Naive thymus-derived CD4-positive, alpha-beta T cell (primary cell): ENCODE measurements at regions not wholly inside any gene's neighbourhood (a gene's known extent, or its start where the extent isn't known, plus 50 kb on each side); places are given as distances from the start of the nearest gene placed in this dataset.

Experiments
- ATAC-seq: fragments of 150-1000 bp; cut with Tn5 transposase; 2 replicates; pipeline ENCODE4 v1.10.0; 2021; ENCODE audit warnings: mild to moderate bottlenecking, moderate library complexity
- CTCF ChIA-PET: fragments of 350-600 bp; sonication (Branson Sonifier 250); formaldehyde crosslinking; loops from one replicate; lab custom pipeline; 2021; ENCODE audit warnings: antibody characterized with exemption; lab: Charles Lee
- POLR2A ChIA-PET: fragments of 350-600 bp; sonication (Branson Sonifier 250); formaldehyde crosslinking; loops from one replicate; lab custom pipeline; 2021; ENCODE audit warnings: antibody characterized with exemption, inconsistent platforms; lab: Charles Lee
- DNase-seq, 9 donors: peaks; one replicate each; pipeline versions ENCODE4 v3.0.0 to v3.0.0-alpha.2; 2020 to 2022; ENCODE audit warnings: mixed read lengths in 1 of 9
- H3K27ac ChIP-seq: one replicate; pipeline ENCODE4 v1.7.0; 2013; ENCODE audit warnings: mild to moderate bottlenecking, low read depth, low read length, moderate library complexity
- H3K27me3 ChIP-seq, 2 donors: one replicate each; pipeline ENCODE4 v1.7.0; 2013; ENCODE audit warnings: low read length in 2 of 2, mild to moderate bottlenecking in 2 of 2, moderate library complexity in 2 of 2; ENCODE audit not compliant: control insufficient read depth in 2 of 2, insufficient read depth in 2 of 2
- H3K36me3 ChIP-seq, 3 experiments: 1 replicate in 2 of 3; 2 replicates in 1 of 3; pipeline ENCODE4 v1.7.0; 2013; ENCODE audit warnings: low read length in 3 of 3, mild to moderate bottlenecking in 3 of 3, moderate library complexity in 1 of 3; ENCODE audit not compliant: insufficient read depth in 3 of 3, control insufficient read depth in 2 of 3
- H3K4me1 ChIP-seq, 2 donors: one replicate each; pipeline ENCODE4 v1.7.0; 2013; ENCODE audit warnings: low read length in 2 of 2, mild to moderate bottlenecking in 2 of 2, moderate library complexity in 1 of 2; ENCODE audit not compliant: control insufficient read depth in 2 of 2, insufficient read depth in 2 of 2
- H3K4me3 ChIP-seq: 2 replicates; pipeline ENCODE4 v1.7.0; 2013; ENCODE audit warnings: mild to moderate bottlenecking, low read length
- H3K9me3 ChIP-seq, 3 experiments: 1 replicate in 2 of 3; 2 replicates in 1 of 3; pipeline ENCODE4 v1.7.0; 2013; ENCODE audit warnings: low read length in 3 of 3; ENCODE audit not compliant: control insufficient read depth in 2 of 3
- H3K27ac Mint-ChIP-seq, 9 donors: one replicate each; pipeline ENCODE4 v1.8.0; 2020 to 2022; ENCODE audit warnings: mixed read lengths in 9 of 9, mild to moderate bottlenecking in 8 of 9, moderate library complexity in 5 of 9, inconsistent platforms in 2 of 9
- H3K27me3 Mint-ChIP-seq, 5 donors: one replicate each; pipeline ENCODE4 v1.8.0; 2021 to 2022; ENCODE audit warnings: mixed read lengths in 5 of 5, mild to moderate bottlenecking in 1 of 5
- H3K36me3 Mint-ChIP-seq, 5 donors: one replicate each; pipeline ENCODE4 v1.8.0; 2020 to 2022; ENCODE audit warnings: mixed read lengths in 5 of 5, mild to moderate bottlenecking in 3 of 5, inconsistent platforms in 1 of 5
- H3K4me1 Mint-ChIP-seq, 7 donors: one replicate each; pipeline ENCODE4 v1.8.0; 2020 to 2022; ENCODE audit warnings: mixed read lengths in 7 of 7, mild to moderate bottlenecking in 3 of 7, inconsistent platforms in 1 of 7
- H3K4me3 Mint-ChIP-seq, 10 donors: one replicate each; pipeline ENCODE4 v1.8.0; 2020 to 2022; ENCODE audit warnings: mild to moderate bottlenecking in 10 of 10, mixed read lengths in 10 of 10, moderate library complexity in 6 of 10, inconsistent platforms in 2 of 10
- H3K9me3 Mint-ChIP-seq, 11 donors: one replicate each; pipeline ENCODE4 v1.8.0; 2020 to 2022; ENCODE audit warnings: mixed read lengths in 11 of 11, mild to moderate bottlenecking in 4 of 11, inconsistent platforms in 1 of 11, moderate library complexity in 1 of 11
- intact Hi-C, 2 donors: fragments of 100-400 bp; cut with micrococcal nuclease; formaldehyde crosslinking; loops; one replicate each; pipeline ENCODE4 v1.15.1; 2023

GRCh38 chr20:24136659-24137246, 148.2 kb upstream of the GGTLC1 start:
- Mint-ChIP-seq H3K36me3 (peaks cover 0 to 4% (median 0%) of the 10 kb centered on the region in 5 donors), H3K4me1 (peaks cover 0 to 15% (median 2%) of the 10 kb centered on the region in 7 donors), H3K27ac (no peak overlapping the region), H3K9me3 (peaks cover 0 to 12% (median 2%) of the 10 kb centered on the region in 11 donors), H3K4me3 (no peak overlapping the region), H3K27me3 (peaks cover 0 to 1% (median 0%) of the 10 kb centered on the region in 5 donors)
- no peak overlapping the region for H3K4me3 ChIP-seq
- H3K27me3 ChIP-seq: no peaks in the 10 kb centered on the region
- CTCF ChIA-PET: no interaction called here
- POLR2A ChIA-PET: no interaction called here
- H3K9me3 ChIP-seq: no peaks in the 10 kb centered on the region
- intact Hi-C loops: no loop called here
- DNase-seq: no peak
- no peaks in the 10 kb centered on the region for H3K36me3 ChIP-seq
- no peak for ATAC-seq
- no peaks in the 10 kb centered on the region for H3K4me1 ChIP-seq
- H3K27ac ChIP-seq: no peak overlapping the region

DNA sequence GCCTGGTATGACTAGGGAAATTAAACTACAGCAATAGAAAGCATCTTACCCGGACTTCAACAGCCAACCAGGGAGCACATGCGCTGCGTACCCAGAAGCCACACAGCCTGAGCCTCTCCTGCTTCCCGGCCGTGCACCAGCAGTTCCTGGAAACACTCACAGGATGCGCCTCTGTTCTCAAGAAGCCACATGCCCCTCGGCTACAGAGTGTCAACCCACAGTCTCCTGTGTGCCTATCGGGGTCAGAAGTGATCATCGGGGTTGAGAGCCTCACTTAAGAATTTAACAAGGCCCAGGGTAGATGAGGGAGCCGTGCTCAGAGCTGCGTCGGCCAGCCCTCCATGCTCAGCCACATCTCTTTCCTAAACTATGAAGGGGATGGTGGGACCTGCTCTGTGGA, 147.2 kb upstream of the GGTLC1 start:
- H3K9me3 Mint-ChIP-seq: peaks cover 0 to 6% (median 0%) of the 10 kb centered on the region in 11 donors
- ChIA-PET CTCF (no interaction called here), POLR2A (no interaction called here)
- H3K27ac ChIP-seq: no peak overlapping the region
- no peaks in the 10 kb centered on the region for H3K27me3 ChIP-seq
- DNase-seq (no peak), ATAC-seq (peak; percentile 31)
- H3K4me1 ChIP-seq: no peaks in the 10 kb centered on the region
- H3K4me3 Mint-ChIP-seq: no peak overlapping the region
- H3K9me3 ChIP-seq: no peaks in the 10 kb centered on the region
- H3K27me3 Mint-ChIP-seq: no peaks in the 10 kb centered on the region
- H3K36me3 ChIP-seq: no peaks in the 10 kb centered on the region
- peaks cover 0 to 2% (median 0%) of the 10 kb centered on the region in 5 donors for H3K36me3 Mint-ChIP-seq
- no peak overlapping the region for H3K4me3 ChIP-seq
- intact Hi-C loops: no loop called here
- H3K27ac Mint-ChIP-seq: no peak overlapping the region
- peaks cover 0 to 18% (median 5%) of the 10 kb centered on the region in 7 donors for H3K4me1 Mint-ChIP-seq

DNA sequence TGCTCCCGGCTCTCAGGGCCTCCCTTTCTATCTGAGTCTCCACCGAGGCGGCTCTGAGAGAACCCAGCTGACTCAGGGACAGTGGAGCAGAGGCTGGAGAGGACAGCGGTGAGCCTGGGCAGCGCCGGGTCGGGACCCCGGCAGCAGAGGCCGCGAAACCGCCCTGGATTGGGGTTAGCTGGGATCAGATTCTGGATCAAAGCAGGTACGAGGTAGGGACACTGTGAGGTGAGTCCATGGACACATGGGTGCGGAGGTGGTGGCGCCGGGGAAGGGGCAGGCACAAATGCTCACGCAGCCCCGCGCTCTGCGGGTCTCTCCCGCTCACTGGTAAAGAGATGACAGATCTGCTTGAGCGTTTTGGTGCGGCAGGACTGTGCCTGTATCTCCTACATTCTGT, 146.4 kb upstream of the GGTLC1 start:
- H3K36me3 ChIP-seq: no peaks in the 10 kb centered on the region
- ATAC-seq: no peak
- no peak overlapping the region for H3K27ac Mint-ChIP-seq
- peaks cover 0 to 18% (median 5%) of the 10 kb centered on the region in 7 donors for H3K4me1 Mint-ChIP-seq
- no peak overlapping the region for H3K4me3 Mint-ChIP-seq
- no peak overlapping the region for H3K4me3 ChIP-seq
- no peaks in the 10 kb centered on the region for H3K27me3 Mint-ChIP-seq
- no peak overlapping the region for H3K27ac ChIP-seq
- ChIA-PET POLR2A (no interaction called here), CTCF (no interaction called here)
- intact Hi-C loops: no loop called here
- no peaks in the 10 kb centered on the region for H3K4me1 ChIP-seq
- peaks cover 0 to 6% (median 0%) of the 10 kb centered on the region in 11 donors for H3K9me3 Mint-ChIP-seq
- no peak for DNase-seq
- H3K36me3 Mint-ChIP-seq: peaks cover 0 to 2% (median 0%) of the 10 kb centered on the region in 5 donors
- no peaks in the 10 kb centered on the region for H3K9me3 ChIP-seq
- H3K27me3 ChIP-seq: no peaks in the 10 kb centered on the region

GRCh38 chr20:24134284-24134683, 145.7 kb upstream of the GGTLC1 start:
- H3K9me3 ChIP-seq: no peaks in the 10 kb centered on the region
- H3K36me3 ChIP-seq: no peaks in the 10 kb centered on the region
- no peak overlapping the region for H3K4me3 Mint-ChIP-seq
- peaks cover 0 to 6% (median 0%) of the 10 kb centered on the region in 11 donors for H3K9me3 Mint-ChIP-seq
- intact Hi-C loops: no loop called here
- H3K27me3 ChIP-seq: no peaks in the 10 kb centered on the region
- H3K27ac Mint-ChIP-seq: no peak overlapping the region
- ChIA-PET CTCF (no interaction called here), POLR2A (no interaction called here)
- H3K4me1 Mint-ChIP-seq: peaks cover 0 to 18% (median 5%) of the 10 kb centered on the region in 7 donors
- H3K36me3 Mint-ChIP-seq: peaks cover 0 to 2% (median 0%) of the 10 kb centered on the region in 5 donors
- H3K4me3 ChIP-seq: no peak overlapping the region
- no peak overlapping the region for H3K27ac ChIP-seq
- H3K4me1 ChIP-seq: no peaks in the 10 kb centered on the region
- H3K27me3 Mint-ChIP-seq: peaks cover 0 to under 1% (median 0%) of the 10 kb centered on the region in 5 donors
- ATAC-seq (no peak), DNase-seq (no peak)

GRCh38 chr20:24132246-24132645, 143.7 kb upstream of the GGTLC1 start:
- Histone ChIP-seq H3K36me3 (no peaks in the 10 kb centered on the region), H3K4me1 (no peaks in the 10 kb centered on the region), H3K9me3 (no peaks in the 10 kb centered on the region), H3K27ac (no peak overlapping the region), H3K4me3 (no peak overlapping the region), H3K27me3 (no peaks in the 10 kb centered on the region)
- Mint-ChIP-seq H3K9me3 (peaks cover 0 to 6% (median 0%) of the 10 kb centered on the region in 11 donors), H3K27me3 (peaks cover 0 to 6% (median 0%) of the 10 kb centered on the region in 5 donors), H3K4me3 (no peak overlapping the region), H3K27ac (no peak overlapping the region), H3K36me3 (peaks cover 0 to 2% (median 0%) of the 10 kb centered on the region in 5 donors), H3K4me1 (peaks cover 0 to 18% (median 5%) of the 10 kb centered on the region in 7 donors)
- intact Hi-C loops: no loop called here
- DNase-seq (no peak), ATAC-seq (no peak)
- ChIA-PET CTCF (no interaction called here), POLR2A (no interaction called here)

- H3K9me3 Mint-ChIP-seq: peaks cover 0 to 6% (median 0%) of the 10 kb centered on the region in 11 donors
- Histone ChIP-seq H3K4me1 (no peaks in the 10 kb centered on the region), H3K27me3 (no peaks in the 10 kb centered on the region), H3K27ac (no peak overlapping the region), H3K9me3 (no peaks in the 10 kb centered on the region), H3K36me3 (no peaks in the 10 kb centered on the region), H3K4me3 (no peak overlapping the region)
- peaks cover 0 to 18% (median 5%) of the 10 kb centered on the region in 7 donors for H3K4me1 Mint-ChIP-seq
- peaks cover 0 to 6% (median 0%) of the 10 kb centered on the region in 5 donors for H3K27me3 Mint-ChIP-seq
- ChIA-PET POLR2A (no interaction called here), CTCF (no interaction called here)
- ATAC-seq (peak; percentile 10), DNase-seq (no peak)
- intact Hi-C loops: no loop called here
- H3K36me3 Mint-ChIP-seq: peaks cover 0 to 2% (median 0%) of the 10 kb centered on the region in 5 donors
- H3K27ac Mint-ChIP-seq: peak overlapping the region in 1 of 9 donors; percentile 13
- H3K4me3 Mint-ChIP-seq: no peak overlapping the region
These were observed 143.1 kb upstream of the GGTLC1 start for GRCh38 chr20:24131684-24132083.

DNA sequence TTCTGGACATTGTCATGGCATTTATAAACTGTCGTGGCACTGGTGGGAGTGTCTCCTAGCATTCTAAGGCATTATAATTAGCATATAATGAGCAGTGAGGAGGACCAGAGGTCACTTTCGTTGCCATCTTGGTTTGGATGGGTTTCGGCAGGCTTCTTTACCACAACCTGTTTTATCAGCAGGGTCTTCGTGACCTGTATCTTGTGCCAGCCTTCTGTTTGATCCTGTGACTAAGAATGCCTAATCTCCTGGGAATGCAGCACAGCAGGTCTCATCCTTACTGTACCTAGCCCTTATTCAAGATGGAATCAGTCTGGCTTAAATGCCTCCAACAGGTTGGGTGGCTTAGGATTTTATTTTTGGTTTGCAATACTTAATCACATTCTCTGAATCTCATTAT, 142.7 kb upstream of the GGTLC1 start:
- Histone ChIP-seq H3K27ac (no peak overlapping the region), H3K9me3 (no peaks in the 10 kb centered on the region), H3K4me1 (no peaks in the 10 kb centered on the region), H3K27me3 (no peaks in the 10 kb centered on the region), H3K36me3 (no peaks in the 10 kb centered on the region), H3K4me3 (no peak overlapping the region)
- Mint-ChIP-seq H3K4me3 (no peak overlapping the region), H3K27ac (no peak overlapping the region), H3K27me3 (peaks cover 0 to 8% (median 3%) of the 10 kb centered on the region in 5 donors), H3K4me1 (peaks cover 0 to 18% (median 5%) of the 10 kb centered on the region in 7 donors), H3K36me3 (peaks cover 0 to 2% (median 0%) of the 10 kb centered on the region in 5 donors), H3K9me3 (peaks cover 0 to 6% (median 0%) of the 10 kb centered on the region in 11 donors)
- DNase-seq: no peak
- ChIA-PET CTCF (no interaction called here), POLR2A (no interaction called here)
- ATAC-seq: no peak
- intact Hi-C loops: no loop called here
